ENCODE measurements at regions not wholly inside any gene's neighbourhood (a gene's known extent, or its start where the extent isn't known, plus 50 kb on each side); places are given as distances from the start of the nearest gene placed in this dataset.

DNA sequence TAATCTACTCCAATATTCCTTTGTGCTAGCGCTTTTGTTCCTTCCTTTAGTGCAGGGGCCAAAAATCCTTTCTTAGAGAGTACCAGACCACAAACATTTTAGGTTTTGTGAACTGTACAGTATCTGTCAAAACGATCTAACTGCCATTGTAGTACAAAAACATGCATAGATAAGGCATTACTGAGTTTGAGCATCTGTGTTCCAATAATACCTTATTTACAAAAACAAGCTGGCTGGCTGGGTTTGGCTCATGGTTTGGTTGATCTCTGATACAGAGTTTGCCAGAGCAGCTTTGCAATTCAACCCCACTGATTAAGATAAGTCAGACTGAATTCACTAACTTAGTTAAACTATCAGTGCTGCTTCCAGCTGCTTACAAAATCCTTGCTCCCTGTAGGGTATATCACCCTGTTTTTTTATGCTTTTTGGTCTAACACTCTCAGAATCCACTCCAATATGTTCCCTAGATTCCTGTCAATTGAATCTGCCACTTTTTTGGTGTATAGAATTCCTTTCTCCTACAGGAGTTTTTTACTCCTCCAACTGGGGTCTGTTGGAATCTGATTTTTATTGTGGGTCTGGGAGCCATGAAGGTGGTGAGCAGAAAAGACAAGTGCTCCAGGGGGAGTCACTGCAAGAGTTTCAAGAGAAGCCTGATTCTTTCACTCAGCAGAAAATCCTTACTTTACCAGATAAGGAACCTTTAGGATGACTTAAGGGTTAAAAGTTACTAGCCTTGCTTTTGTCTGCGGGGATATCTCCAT, 1399.4 kb downstream of the EFNB2 start:
- ChIA-PET POLR2A (ENCODE audit: unreplicated experiment) (no interaction called here), CTCF (no interaction called here)
- Histone ChIP-seq H3K9me2 (replicated peaks; ENCODE audit: low read length) (no peaks in the 10 kb centered on the region), H3F3A (ENCODE audit: low read length, unreplicated experiment) (no peaks in the 10 kb centered on the region), H2AFZ (ENCODE audit: low read length) (no peak overlapping the region), H3K4me2 (ENCODE audit: low read length) (no peak overlapping the region), H3K4me1 (ENCODE audit: insufficient read depth, low read length) (no peaks in the 10 kb centered on the region), H3K4me3 (ENCODE audit: low read length) (no peak overlapping the region), H4K20me1 (ENCODE audit: low read length) (no peaks in the 10 kb centered on the region), H3K9ac (ENCODE audit: low read length) (no peak overlapping the region), H3K27ac (ENCODE audit: low read length) (no peak overlapping the region), H3K36me3 (ENCODE audit: low read depth, low read length) (no peaks in the 10 kb centered on the region), H3K79me2 (ENCODE audit: low read length) (no peaks in the 10 kb centered on the region), H3K27me3 (ENCODE audit: low read length) (no peaks in the 10 kb centered on the region), H3K9me3 (ENCODE audit: low read length) (no peaks in the 10 kb centered on the region)
- no TSS peak for BruUV-seq (replicated peaks)
- intact Hi-C loops (cut with micrococcal nuclease) = no loop called here
- TF ChIP-seq, protein P1, sequence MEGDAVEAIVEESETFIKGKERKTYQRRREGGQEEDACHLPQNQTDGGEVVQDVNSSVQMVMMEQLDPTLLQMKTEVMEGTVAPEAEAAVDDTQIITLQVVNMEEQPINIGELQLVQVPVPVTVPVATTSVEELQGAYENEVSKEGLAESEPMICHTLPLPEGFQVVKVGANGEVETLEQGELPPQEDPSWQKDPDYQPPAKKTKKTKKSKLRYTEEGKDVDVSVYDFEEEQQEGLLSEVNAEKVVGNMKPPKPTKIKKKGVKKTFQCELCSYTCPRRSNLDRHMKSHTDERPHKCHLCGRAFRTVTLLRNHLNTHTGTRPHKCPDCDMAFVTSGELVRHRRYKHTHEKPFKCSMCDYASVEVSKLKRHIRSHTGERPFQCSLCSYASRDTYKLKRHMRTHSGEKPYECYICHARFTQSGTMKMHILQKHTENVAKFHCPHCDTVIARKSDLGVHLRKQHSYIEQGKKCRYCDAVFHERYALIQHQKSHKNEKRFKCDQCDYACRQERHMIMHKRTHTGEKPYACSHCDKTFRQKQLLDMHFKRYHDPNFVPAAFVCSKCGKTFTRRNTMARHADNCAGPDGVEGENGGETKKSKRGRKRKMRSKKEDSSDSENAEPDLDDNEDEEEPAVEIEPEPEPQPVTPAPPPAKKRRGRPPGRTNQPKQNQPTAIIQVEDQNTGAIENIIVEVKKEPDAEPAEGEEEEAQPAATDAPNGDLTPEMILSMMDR (conservative IDR thresholded peaks at IDR 0.05; ENCODE audit: low read depth, low read length) = no peak
- TF ChIP-seq EZH2 (IDR thresholded peaks at IDR 0.05; ENCODE audit: low read length, unreplicated experiment) (no peak), EZH2phosphoT487 (IDR thresholded peaks at IDR 0.05; ENCODE audit: borderline replicate concordance, low read length) (no peak)
- DNase-seq (no peak), ATAC-seq (no peak)

DNA sequence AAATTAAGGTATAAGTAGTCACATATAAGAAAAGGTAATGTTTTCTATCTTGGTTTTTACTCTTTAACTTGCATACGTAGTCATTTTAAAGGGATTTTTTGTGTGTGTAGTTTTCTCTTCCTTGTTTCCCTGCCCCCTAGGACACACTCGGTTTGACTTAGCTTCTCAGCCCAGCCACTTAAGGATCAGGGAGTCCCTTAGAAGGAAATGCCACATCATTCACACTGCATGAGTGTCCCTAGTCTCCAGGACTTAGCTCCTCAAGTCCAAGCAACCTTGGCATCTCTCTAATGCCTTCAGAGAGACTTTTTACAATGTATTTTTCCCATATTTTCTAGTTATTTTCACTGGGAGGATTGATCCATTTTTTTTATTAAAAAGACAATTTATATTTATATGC, 1407.7 kb downstream of the EFNB2 start:
- TF ChIP-seq EZH2phosphoT487 (IDR thresholded peaks at IDR 0.05; ENCODE audit: borderline replicate concordance, low read length) (no peak), EZH2 (IDR thresholded peaks at IDR 0.05; ENCODE audit: low read length, unreplicated experiment) (no peak)
- TF ChIP-seq, protein P1 (conservative IDR thresholded peaks at IDR 0.05; ENCODE audit: low read depth, low read length) = no peak
- Histone ChIP-seq H3K4me1 (ENCODE audit: insufficient read depth, low read length) (no peaks in the 10 kb centered on the region), H3F3A (ENCODE audit: low read length, unreplicated experiment) (no peaks in the 10 kb centered on the region), H3K36me3 (ENCODE audit: low read depth, low read length) (no peaks in the 10 kb centered on the region), H3K4me3 (ENCODE audit: low read length) (no peak overlapping the region), H3K27ac (ENCODE audit: low read length) (no peak overlapping the region), H3K9ac (ENCODE audit: low read length) (no peak overlapping the region), H3K4me2 (ENCODE audit: low read length) (no peak overlapping the region), H3K9me3 (ENCODE audit: low read length) (no peaks in the 10 kb centered on the region), H3K27me3 (ENCODE audit: low read length) (no peaks in the 10 kb centered on the region), H2AFZ (ENCODE audit: low read length) (no peak overlapping the region), H4K20me1 (ENCODE audit: low read length) (no peaks in the 10 kb centered on the region), H3K9me2 (replicated peaks; ENCODE audit: low read length) (no peaks in the 10 kb centered on the region), H3K79me2 (ENCODE audit: low read length) (no peaks in the 10 kb centered on the region)
- no peak for ATAC-seq
- ChIA-PET CTCF (no interaction called here), POLR2A (ENCODE audit: unreplicated experiment) (no interaction called here)
- DNase-seq = no peak
- intact Hi-C loops (cut with micrococcal nuclease) = no loop called here
- BruUV-seq (replicated peaks) = no TSS peak

DNA sequence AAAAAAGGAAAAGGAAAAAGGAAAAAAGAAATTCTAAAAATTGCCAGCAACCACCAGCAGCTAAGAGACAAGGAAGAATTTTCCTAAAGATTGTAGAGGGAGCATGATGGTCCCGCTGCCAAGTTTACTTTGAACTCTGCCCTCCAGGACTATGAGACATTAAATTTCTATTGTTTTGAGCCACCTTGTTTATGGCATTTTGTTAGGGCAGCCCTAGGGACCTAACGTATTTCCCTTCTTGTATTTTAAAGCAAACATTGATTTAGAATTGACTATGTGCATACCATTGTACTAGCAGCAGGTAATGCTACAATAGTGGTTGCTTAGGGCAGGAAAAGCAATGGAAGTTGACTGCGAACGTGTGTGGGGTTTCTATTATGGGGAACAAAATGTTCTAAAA, 1414.2 kb downstream of the EFNB2 start:
- TF ChIP-seq, protein P1 (conservative IDR thresholded peaks at IDR 0.05; ENCODE audit: low read depth, low read length) = no peak
- TF ChIP-seq EZH2 (IDR thresholded peaks at IDR 0.05; ENCODE audit: low read length, unreplicated experiment) (no peak), EZH2phosphoT487 (IDR thresholded peaks at IDR 0.05; ENCODE audit: borderline replicate concordance, low read length) (no peak)
- Histone ChIP-seq H3K9me2 (replicated peaks; ENCODE audit: low read length) (no peaks in the 10 kb centered on the region), H3K4me1 (ENCODE audit: insufficient read depth, low read length) (no peaks in the 10 kb centered on the region), H3K4me2 (ENCODE audit: low read length) (no peak overlapping the region), H3K4me3 (ENCODE audit: low read length) (no peak overlapping the region), H3K27me3 (ENCODE audit: low read length) (no peaks in the 10 kb centered on the region), H3K9me3 (ENCODE audit: low read length) (no peaks in the 10 kb centered on the region), H3K9ac (ENCODE audit: low read length) (no peak overlapping the region), H3K79me2 (ENCODE audit: low read length) (no peaks in the 10 kb centered on the region), H3K36me3 (ENCODE audit: low read depth, low read length) (no peaks in the 10 kb centered on the region), H3K27ac (ENCODE audit: low read length) (no peak overlapping the region), H2AFZ (ENCODE audit: low read length) (no peak overlapping the region), H3F3A (ENCODE audit: low read length, unreplicated experiment) (no peaks in the 10 kb centered on the region), H4K20me1 (ENCODE audit: low read length) (no peaks in the 10 kb centered on the region)
- intact Hi-C loops (cut with micrococcal nuclease) = no loop called here
- ATAC-seq (no peak), DNase-seq (no peak)
- no TSS peak for BruUV-seq (replicated peaks)
- ChIA-PET POLR2A (ENCODE audit: unreplicated experiment) (no interaction called here), CTCF (no interaction called here)
